Panc1 (cell line): ENCODE measurements at regions not wholly inside any gene's neighbourhood (a gene's known extent, or its start where the extent isn't known, plus 50 kb on each side); places are given as distances from the start of the nearest gene placed in this dataset.

Experiments used
- ATAC-seq: fragments of 200-7000 bp; cut with Tn5 transposase; 2 replicates; pipeline ENCODE4 v1.9.1; 2020; ENCODE audit warnings: mild to moderate bottlenecking, moderate library complexity
- BruUV-seq: library from RNA; stranded (reverse); fragments of 400-500 nt; replicated peaks from 2 replicates; lab custom pipeline; 2021; lab: Mats Ljungman, UMichigan
- CTCF ChIA-PET: fragments of 300-600 bp; sonication (Branson Sonifier 250); formaldehyde crosslinking; loops from one replicate; lab custom pipeline; 2022; ENCODE audit warnings: antibody characterized with exemption; lab: Charles Lee
- POLR2A ChIA-PET: fragments of 300-600 bp; sonication (Branson Sonifier 250); formaldehyde crosslinking; loops from one replicate; lab custom pipeline; 2022; ENCODE audit warnings: antibody characterized with exemption; lab: Charles Lee
- DNase-seq: peaks from one replicate; pipeline ENCODE4 v3.0.0-alpha.2; 2010; ENCODE audit warnings: low read depth, low spot score
- H3K27ac ChIP-seq: 2 replicates; pipeline ENCODE4 v1.5.1; 2011; ENCODE audit warnings: mild to moderate bottlenecking, low read length, inconsistent platforms
- H3K27me3 ChIP-seq: fragments of 200-500 bp; sonication (Bioruptor generic); 2 replicates; pipeline ENCODE4 v1.6.0; 2014; ENCODE audit warnings: low read length, inconsistent platforms; ENCODE audit not compliant: control insufficient read depth, insufficient read depth
- H3K36me3 ChIP-seq: fragments of 200-500 bp; sonication (Bioruptor generic); 2 replicates; pipeline ENCODE4 v1.5.1; 2014; ENCODE audit warnings: inconsistent platforms, mild to moderate bottlenecking, low read length, moderate library complexity; ENCODE audit not compliant: control insufficient read depth, insufficient read depth
- H3K4me1 ChIP-seq: 2 replicates; pipeline ENCODE4 v1.5.1; 2011; ENCODE audit warnings: inconsistent platforms, mild to moderate bottlenecking, low read length, moderate library complexity; ENCODE audit not compliant: control insufficient read depth, insufficient read depth
- H3K4me3 ChIP-seq, 2 experiments: 2 replicates each; pipeline ENCODE4 v1.5.1; 2011 to 2012; ENCODE audit warnings: low read depth in 2 of 2, low read length in 2 of 2, mild to moderate bottlenecking in 2 of 2, inconsistent platforms in 1 of 2, moderate library complexity in 1 of 2
- H3K9me3 ChIP-seq: fragments of 200-500 bp; sonication (Bioruptor generic); 2 replicates; pipeline ENCODE4 v1.5.1; 2014; ENCODE audit warnings: low read depth, mild to moderate bottlenecking, inconsistent platforms, low read length, moderate library complexity; ENCODE audit not compliant: control insufficient read depth, insufficient read depth
- POLR2AphosphoS5 ChIP-seq: IDR thresholded peaks from 2 replicates; pipeline ENCODE4 v1.6.1; 2012; ENCODE audit warnings: mild to moderate bottlenecking, low read depth, low read length, moderate library complexity
- SIN3A ChIP-seq: IDR thresholded peaks from 2 replicates; pipeline ENCODE4 v1.6.1; 2012; ENCODE audit warnings: low read depth, mild to moderate bottlenecking, low read length, moderate library complexity, borderline replicate concordance; ENCODE audit not compliant: insufficient read depth
- TCF7L2 ChIP-seq: IDR thresholded peaks from 2 replicates; pipeline ENCODE4 v1.6.1; 2011; ENCODE audit warnings: mild to moderate bottlenecking, low read depth, low read length, inconsistent platforms
- in situ Hi-C: cut with HindIII; loops from 2 replicates; pipeline ENCODE4 v1.10.0; 2016; ENCODE audit warnings: low sequenced_read_pairs, low pct_unique_long_range_greater_than_20kb
- intact Hi-C: fragments of 100-400 bp; cut with micrococcal nuclease; formaldehyde crosslinking; loops from one replicate; pipeline ENCODE4 v1.10.0; 2022; ENCODE audit not compliant: unreplicated experiment
- TF ChIP-seq, protein P1 (sequence below): fragments of 450-650 bp; IDR thresholded peaks from 2 replicates; pipeline ENCODE4 v1.5.1; 2017; ENCODE audit warnings: mild to moderate bottlenecking
- TF ChIP-seq, protein P2 (sequence below), 2 experiments: IDR thresholded peaks; 2 replicates each; pipeline ENCODE4 v1.6.1; 2011 to 2012; ENCODE audit warnings: low read depth in 2 of 2, control low read depth in 1 of 2, low read length in 1 of 2, mild to moderate bottlenecking in 1 of 2, moderate library complexity in 1 of 2; ENCODE audit not compliant: insufficient read depth in 1 of 2

DNA sequence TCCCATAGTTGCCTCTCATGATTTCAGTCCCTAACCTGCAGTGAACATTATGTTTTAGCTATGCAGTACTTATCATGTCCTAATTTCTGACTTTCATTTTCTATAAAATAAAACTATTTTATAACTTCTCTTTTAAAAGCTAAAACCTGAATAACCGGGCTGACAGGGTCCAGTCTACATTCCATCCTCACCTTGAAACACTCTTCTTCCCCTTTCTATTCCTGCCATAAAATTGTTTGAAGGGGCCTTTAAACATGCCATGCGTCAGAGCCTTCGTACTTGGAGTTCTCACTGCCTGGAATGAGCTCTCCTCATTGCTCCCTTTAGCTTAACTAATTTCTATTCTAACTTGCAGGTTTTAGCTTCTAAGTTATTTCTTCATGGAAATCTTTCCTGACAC is 143.0 kb upstream of the PRLR start:
- no TSS peak for BruUV-seq
- intact Hi-C loops (no loop called here), in situ Hi-C loops (no loop called here)
- TF ChIP-seq SIN3A (no peak), TCF7L2 (no peak), POLR2AphosphoS5 (no peak)
- TF ChIP-seq, protein P1, sequence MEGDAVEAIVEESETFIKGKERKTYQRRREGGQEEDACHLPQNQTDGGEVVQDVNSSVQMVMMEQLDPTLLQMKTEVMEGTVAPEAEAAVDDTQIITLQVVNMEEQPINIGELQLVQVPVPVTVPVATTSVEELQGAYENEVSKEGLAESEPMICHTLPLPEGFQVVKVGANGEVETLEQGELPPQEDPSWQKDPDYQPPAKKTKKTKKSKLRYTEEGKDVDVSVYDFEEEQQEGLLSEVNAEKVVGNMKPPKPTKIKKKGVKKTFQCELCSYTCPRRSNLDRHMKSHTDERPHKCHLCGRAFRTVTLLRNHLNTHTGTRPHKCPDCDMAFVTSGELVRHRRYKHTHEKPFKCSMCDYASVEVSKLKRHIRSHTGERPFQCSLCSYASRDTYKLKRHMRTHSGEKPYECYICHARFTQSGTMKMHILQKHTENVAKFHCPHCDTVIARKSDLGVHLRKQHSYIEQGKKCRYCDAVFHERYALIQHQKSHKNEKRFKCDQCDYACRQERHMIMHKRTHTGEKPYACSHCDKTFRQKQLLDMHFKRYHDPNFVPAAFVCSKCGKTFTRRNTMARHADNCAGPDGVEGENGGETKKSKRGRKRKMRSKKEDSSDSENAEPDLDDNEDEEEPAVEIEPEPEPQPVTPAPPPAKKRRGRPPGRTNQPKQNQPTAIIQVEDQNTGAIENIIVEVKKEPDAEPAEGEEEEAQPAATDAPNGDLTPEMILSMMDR = no peak
- TF ChIP-seq, protein P2, sequence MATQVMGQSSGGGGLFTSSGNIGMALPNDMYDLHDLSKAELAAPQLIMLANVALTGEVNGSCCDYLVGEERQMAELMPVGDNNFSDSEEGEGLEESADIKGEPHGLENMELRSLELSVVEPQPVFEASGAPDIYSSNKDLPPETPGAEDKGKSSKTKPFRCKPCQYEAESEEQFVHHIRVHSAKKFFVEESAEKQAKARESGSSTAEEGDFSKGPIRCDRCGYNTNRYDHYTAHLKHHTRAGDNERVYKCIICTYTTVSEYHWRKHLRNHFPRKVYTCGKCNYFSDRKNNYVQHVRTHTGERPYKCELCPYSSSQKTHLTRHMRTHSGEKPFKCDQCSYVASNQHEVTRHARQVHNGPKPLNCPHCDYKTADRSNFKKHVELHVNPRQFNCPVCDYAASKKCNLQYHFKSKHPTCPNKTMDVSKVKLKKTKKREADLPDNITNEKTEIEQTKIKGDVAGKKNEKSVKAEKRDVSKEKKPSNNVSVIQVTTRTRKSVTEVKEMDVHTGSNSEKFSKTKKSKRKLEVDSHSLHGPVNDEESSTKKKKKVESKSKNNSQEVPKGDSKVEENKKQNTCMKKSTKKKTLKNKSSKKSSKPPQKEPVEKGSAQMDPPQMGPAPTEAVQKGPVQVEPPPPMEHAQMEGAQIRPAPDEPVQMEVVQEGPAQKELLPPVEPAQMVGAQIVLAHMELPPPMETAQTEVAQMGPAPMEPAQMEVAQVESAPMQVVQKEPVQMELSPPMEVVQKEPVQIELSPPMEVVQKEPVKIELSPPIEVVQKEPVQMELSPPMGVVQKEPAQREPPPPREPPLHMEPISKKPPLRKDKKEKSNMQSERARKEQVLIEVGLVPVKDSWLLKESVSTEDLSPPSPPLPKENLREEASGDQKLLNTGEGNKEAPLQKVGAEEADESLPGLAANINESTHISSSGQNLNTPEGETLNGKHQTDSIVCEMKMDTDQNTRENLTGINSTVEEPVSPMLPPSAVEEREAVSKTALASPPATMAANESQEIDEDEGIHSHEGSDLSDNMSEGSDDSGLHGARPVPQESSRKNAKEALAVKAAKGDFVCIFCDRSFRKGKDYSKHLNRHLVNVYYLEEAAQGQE (IDR thresholded peaks at IDR 0.05; ENCODE audit: insufficient read depth in 1 of 2, low read depth in 2 of 2, low read length in 1 of 2) = no peak
- Histone ChIP-seq H3K36me3 (no peaks in the 10 kb centered on the region), H3K9me3 (no peaks in the 10 kb centered on the region), H3K4me3 (no peak overlapping the region), H3K27me3 (no peaks in the 10 kb centered on the region), H3K27ac (no peak overlapping the region), H3K4me1 (no peaks in the 10 kb centered on the region)
- POLR2A ChIA-PET = no interaction called here
- DNase-seq (no peak), ATAC-seq (no peak)
- CTCF ChIA-PET = no interaction called here

DNA sequence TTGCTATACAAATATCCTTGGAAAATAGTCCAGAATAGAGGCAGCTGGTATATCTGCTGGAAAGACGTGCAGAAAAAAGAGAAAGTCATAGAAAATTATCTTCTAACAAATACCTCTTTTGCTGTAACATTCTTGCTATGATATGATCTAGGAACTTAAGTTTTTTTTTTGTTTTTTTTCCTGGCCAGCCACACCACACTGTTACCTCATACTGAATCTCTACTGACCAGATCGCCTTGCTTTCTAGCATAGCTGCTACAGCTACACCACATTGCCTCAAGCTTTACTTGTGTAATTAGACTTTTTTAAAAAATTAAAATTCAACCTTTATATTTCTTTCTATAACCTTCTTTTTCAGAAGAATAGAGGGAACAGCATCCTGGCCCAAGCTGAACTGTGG is 142.2 kb upstream of the PRLR start:
- Histone ChIP-seq H3K9me3 (no peaks in the 10 kb centered on the region), H3K4me1 (no peaks in the 10 kb centered on the region), H3K36me3 (no peaks in the 10 kb centered on the region), H3K27ac (no peak overlapping the region), H3K27me3 (no peaks in the 10 kb centered on the region), H3K4me3 (no peak overlapping the region)
- ATAC-seq (no peak), DNase-seq (no peak)
- ChIA-PET POLR2A (no interaction called here), CTCF (no interaction called here)
- TF ChIP-seq, protein P1 = no peak
- no peak for TF ChIP-seq SIN3A
- TF ChIP-seq, protein P2 (IDR thresholded peaks at IDR 0.05; ENCODE audit: insufficient read depth in 1 of 2, low read depth in 2 of 2, low read length in 1 of 2) = no peak
- no peak for TF ChIP-seq POLR2AphosphoS5
- no peak for TF ChIP-seq TCF7L2
- BruUV-seq = no TSS peak
- in situ Hi-C loops = no loop called here
- intact Hi-C loops = no loop called here
